Upper lobe of left lung (tissue), 4 donors: ENCODE measurements at regions not wholly inside any gene's neighbourhood (a gene's known extent, or its start where the extent isn't known, plus 50 kb on each side); places are given as distances from the start of the nearest gene placed in this dataset.

Experiments used
- EP300 ChIP-seq, 4 donors: sonication (generic); formaldehyde crosslinking; IDR thresholded peaks; one replicate each; pipeline ENCODE4 v1.5.1; 2017; ENCODE audit warnings: antibody characterized with exemption in 4 of 4, control low read depth in 2 of 4
- POLR2A ChIP-seq, 4 donors: fragments of 450-650 bp; IDR thresholded peaks; one replicate each; pipeline ENCODE4 v1.5.1; 2016 to 2017; ENCODE audit warnings: antibody characterized with exemption in 4 of 4, mild to moderate bottlenecking in 2 of 4
- POLR2AphosphoS5 ChIP-seq, 2 donors: sonication (generic); formaldehyde crosslinking; IDR thresholded peaks; one replicate each; pipeline ENCODE4 v1.5.1; 2017; ENCODE audit warnings: antibody characterized with exemption in 2 of 2
- TF ChIP-seq, protein P1 (sequence below), 6 experiments: fragments of 450-650 bp in 4 of 6; fragments of 200-600 bp in 2 of 6; sonication (generic) in 2 of 6; IDR thresholded peaks; one replicate each; pipeline ENCODE4 v1.5.1; 2016 to 2019; ENCODE audit warnings: antibody characterized with exemption in 6 of 6

- TF ChIP-seq EP300 (IDR thresholded peaks at IDR 0.05), result no peak
- TF ChIP-seq, protein P1, sequence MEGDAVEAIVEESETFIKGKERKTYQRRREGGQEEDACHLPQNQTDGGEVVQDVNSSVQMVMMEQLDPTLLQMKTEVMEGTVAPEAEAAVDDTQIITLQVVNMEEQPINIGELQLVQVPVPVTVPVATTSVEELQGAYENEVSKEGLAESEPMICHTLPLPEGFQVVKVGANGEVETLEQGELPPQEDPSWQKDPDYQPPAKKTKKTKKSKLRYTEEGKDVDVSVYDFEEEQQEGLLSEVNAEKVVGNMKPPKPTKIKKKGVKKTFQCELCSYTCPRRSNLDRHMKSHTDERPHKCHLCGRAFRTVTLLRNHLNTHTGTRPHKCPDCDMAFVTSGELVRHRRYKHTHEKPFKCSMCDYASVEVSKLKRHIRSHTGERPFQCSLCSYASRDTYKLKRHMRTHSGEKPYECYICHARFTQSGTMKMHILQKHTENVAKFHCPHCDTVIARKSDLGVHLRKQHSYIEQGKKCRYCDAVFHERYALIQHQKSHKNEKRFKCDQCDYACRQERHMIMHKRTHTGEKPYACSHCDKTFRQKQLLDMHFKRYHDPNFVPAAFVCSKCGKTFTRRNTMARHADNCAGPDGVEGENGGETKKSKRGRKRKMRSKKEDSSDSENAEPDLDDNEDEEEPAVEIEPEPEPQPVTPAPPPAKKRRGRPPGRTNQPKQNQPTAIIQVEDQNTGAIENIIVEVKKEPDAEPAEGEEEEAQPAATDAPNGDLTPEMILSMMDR (IDR thresholded peaks at IDR 0.05), result no peak
- no peak for TF ChIP-seq POLR2AphosphoS5 (IDR thresholded peaks at IDR 0.05)
- no peak for TF ChIP-seq POLR2A (IDR thresholded peaks at IDR 0.05)
Measured at GRCh38 chr10:131363416-131363815, 51.9 kb upstream of the TCERG1L start.
